GM12874 (cell line): ENCODE measurements at regions not wholly inside any gene's neighbourhood (a gene's known extent, or its start where the extent isn't known, plus 50 kb on each side); places are given as distances from the start of the nearest gene placed in this dataset.

Experiments
- CTCF ChIP-seq: IDR thresholded peaks from 2 replicates; pipeline ENCODE4 v1.5.1; 2011; ENCODE audit warnings: low read depth, mild to moderate bottlenecking, control low read depth, low read length, moderate library complexity; ENCODE audit not compliant: insufficient read depth

- no peak for TF ChIP-seq CTCF
These were observed 1692.0 kb downstream of the SLITRK5 start for GRCh38 chr13:89363144-89363543.

DNA sequence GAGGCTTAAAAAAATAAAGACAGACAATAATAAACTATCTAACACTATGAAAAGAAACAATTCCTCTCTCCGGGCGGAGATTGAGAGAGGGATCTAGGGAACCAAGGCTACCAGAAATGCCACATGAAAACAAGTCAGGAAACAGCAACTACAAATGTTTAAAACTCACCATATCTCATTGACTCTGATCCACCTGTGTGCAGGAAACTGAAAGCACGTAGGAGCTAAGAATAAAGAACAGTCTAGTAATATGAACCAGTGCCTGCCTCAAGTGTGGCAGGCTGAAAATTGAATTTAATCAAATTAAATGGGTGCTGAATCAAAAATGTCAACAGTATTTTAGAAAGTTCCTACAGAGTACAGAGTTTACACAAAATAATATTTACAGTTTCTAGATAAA is 1701.0 kb downstream of the SLITRK5 start:
- no peak for TF ChIP-seq CTCF

- TF ChIP-seq CTCF: no peak
These were observed 1704.7 kb downstream of the SLITRK5 start for GRCh38 chr13:89375839-89376238.

- no peak for TF ChIP-seq CTCF
These were observed 1708.9 kb downstream of the SLITRK5 start for GRCh38 chr13:89380101-89380500.

- no peak for TF ChIP-seq CTCF
These were observed 1711.8 kb downstream of the SLITRK5 start for GRCh38 chr13:89382981-89383380.

DNA sequence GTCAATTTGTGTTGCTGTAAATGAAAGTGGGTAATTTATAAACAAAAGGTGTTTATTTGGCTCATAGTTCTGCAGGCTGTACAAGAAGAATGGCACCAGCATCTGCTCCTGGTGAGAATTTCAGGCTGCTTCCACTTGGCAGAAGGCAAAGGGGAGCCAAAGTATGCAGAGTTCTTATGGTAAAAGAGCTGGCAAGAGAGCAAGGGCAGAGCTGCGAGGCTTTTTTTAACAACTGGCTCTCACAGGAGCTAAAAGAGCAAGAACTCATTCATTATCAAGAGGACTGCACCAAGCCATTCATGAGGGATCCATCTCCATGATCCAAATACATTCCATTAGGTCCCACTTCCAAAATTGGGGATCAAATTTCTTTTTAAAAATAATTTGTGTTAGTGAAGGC is 1712.7 kb downstream of the SLITRK5 start:
- TF ChIP-seq CTCF: no peak

DNA sequence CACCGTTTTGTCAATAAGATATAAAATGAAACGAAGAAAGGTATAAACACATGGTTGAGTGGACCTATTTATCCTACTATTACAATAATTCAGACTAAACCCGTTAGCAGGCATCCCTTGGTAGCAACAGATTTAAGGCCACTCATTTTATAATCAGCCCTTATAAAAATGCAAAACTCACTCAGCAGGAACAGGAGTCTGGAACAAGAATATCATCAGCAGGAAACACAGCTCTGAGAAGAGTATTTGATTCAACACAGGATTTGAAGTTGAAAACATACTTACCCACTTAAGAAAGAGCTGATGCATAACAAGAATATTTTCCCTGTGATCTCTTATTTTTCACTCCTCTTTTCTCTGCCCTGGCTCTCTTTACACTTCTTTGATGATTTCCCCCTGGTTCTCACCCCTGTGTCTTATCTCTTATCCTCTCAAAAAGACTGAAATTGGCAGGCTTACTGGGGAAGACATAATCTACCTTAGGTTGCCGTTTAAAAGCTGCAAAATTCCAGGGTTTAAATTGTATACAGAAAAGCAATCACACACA is 1722.7 kb downstream of the SLITRK5 start:
- no peak for TF ChIP-seq CTCF
